ENCODE measurements at regions not wholly inside any gene's neighbourhood (a gene's known extent, or its start where the extent isn't known, plus 50 kb on each side); places are given as distances from the start of the nearest gene placed in this dataset.

GRCh38 chr15:89389841-89390603, 55.4 kb upstream of the POLG start:
- TF ChIP-seq, protein P1, sequence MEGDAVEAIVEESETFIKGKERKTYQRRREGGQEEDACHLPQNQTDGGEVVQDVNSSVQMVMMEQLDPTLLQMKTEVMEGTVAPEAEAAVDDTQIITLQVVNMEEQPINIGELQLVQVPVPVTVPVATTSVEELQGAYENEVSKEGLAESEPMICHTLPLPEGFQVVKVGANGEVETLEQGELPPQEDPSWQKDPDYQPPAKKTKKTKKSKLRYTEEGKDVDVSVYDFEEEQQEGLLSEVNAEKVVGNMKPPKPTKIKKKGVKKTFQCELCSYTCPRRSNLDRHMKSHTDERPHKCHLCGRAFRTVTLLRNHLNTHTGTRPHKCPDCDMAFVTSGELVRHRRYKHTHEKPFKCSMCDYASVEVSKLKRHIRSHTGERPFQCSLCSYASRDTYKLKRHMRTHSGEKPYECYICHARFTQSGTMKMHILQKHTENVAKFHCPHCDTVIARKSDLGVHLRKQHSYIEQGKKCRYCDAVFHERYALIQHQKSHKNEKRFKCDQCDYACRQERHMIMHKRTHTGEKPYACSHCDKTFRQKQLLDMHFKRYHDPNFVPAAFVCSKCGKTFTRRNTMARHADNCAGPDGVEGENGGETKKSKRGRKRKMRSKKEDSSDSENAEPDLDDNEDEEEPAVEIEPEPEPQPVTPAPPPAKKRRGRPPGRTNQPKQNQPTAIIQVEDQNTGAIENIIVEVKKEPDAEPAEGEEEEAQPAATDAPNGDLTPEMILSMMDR (conservative IDR thresholded peaks at IDR 0.05): peak; percentile 21
- WGBS, 2 experiments (ENCODE audit: insufficient coverage in 1 of 2, insufficient read length in 1 of 2): 20 to 67% methylated on average over 10 to 19 of the region's 19 CpGs
- Mint-ChIP-seq H3K4me1 (peaks cover 43% of the 10 kb centered on the region), H3K27ac (no peak overlapping the region), H3K4me3 (no peak overlapping the region), H3K9me3 (no peaks in the 10 kb centered on the region), H3K36me3 (ENCODE audit: low read depth) (no peaks in the 10 kb centered on the region), H3K27me3 (ENCODE audit: insufficient read depth) (peaks cover 94% of the 10 kb centered on the region)
- Histone ChIP-seq H3K27ac (ENCODE audit: low read depth, low read length) (peak overlapping the region; percentile 100), H3K36me3 (ENCODE audit: control insufficient read depth, insufficient read depth, low read length) (no peaks in the 10 kb centered on the region), H3K9ac (ENCODE audit: extremely low read depth, low read length, poor library complexity, severe bottlenecking) (no peak overlapping the region), H3K4me1 (ENCODE audit: control insufficient read depth, insufficient read depth, low read length) (peaks cover 13% of the 10 kb centered on the region), H3K27me3 (ENCODE audit: control insufficient read depth, insufficient read depth, low read length, poor library complexity, severe bottlenecking) (peaks cover 97% of the 10 kb centered on the region), H3K9me3 (ENCODE audit: control insufficient read depth, low read length) (no peaks in the 10 kb centered on the region), H3K4me3 (ENCODE audit: low read length) (no peak overlapping the region)
- peak; percentile 67 for DNase-seq

GRCh38 chr15:89387140-89387903, 52.7 kb upstream of the POLG start:
- H3K36me3 ChIP-seq (ENCODE audit: control insufficient read depth, insufficient read depth, low read length): no peaks in the 10 kb centered on the region
- 91 to 93% methylated on average over 10 to 12 of the region's 12 CpGs for WGBS, 2 experiments (ENCODE audit: insufficient coverage in 1 of 2, insufficient read length in 1 of 2)

DNA sequence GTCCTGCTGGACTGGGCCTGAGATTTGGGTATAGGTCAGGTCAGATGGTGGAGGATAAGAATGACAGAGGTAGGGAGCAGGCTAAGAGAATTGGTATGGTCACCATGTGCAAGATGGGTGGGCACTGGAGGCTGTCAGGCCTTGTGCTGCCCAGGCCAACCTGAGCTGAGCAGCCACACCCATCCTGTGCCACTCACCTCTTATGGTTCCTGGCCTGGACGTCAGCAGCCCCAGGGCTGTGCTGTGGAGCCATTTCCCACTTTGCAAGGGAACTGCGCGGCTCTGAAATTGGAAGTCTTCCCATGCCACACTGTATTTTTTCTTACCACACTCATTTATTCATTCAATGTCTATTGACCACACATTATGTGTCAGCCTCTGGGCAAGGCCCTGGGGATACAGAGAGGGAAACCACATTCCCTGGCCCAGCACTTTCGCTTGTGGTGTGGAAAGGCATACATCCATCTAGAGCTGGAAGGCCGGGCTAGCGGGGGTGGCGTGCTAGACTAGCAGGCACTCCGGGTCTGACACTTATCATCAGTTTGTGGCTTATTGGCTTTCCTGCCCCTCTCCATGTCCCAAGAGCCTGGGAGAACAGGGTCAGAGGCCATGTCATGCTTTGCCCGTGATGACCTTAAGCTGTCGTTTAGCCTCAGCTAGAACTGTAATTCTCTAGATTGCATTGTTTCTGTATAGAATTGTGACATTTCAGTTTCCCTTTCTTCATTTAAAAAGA, 51.1 kb upstream of the POLG start:
- no peak overlapping the region for H3K4me3 ChIP-seq (ENCODE audit: low read length)
- no peak overlapping the region for H3K9ac ChIP-seq (ENCODE audit: extremely low read depth, low read length, poor library complexity, severe bottlenecking)
- H3K4me1 ChIP-seq (ENCODE audit: control insufficient read depth, insufficient read depth, low read length): peaks cover 5% of the 10 kb centered on the region
- Mint-ChIP-seq H3K27ac (no peak overlapping the region), H3K36me3 (ENCODE audit: low read depth) (no peaks in the 10 kb centered on the region), H3K4me1 (peaks cover 18% of the 10 kb centered on the region), H3K9me3 (no peaks in the 10 kb centered on the region), H3K4me3 (no peak overlapping the region), H3K27me3 (ENCODE audit: insufficient read depth) (peaks cover 95% of the 10 kb centered on the region)
- H3K27ac ChIP-seq (ENCODE audit: low read depth, low read length): peak overlapping the region; percentile 24
- DNase-seq: no peak
- peaks cover 97% of the 10 kb centered on the region for H3K27me3 ChIP-seq (ENCODE audit: control insufficient read depth, insufficient read depth, low read length, poor library complexity, severe bottlenecking)
- H3K9me3 ChIP-seq (ENCODE audit: control insufficient read depth, low read length): no peaks in the 10 kb centered on the region
- 88 to 96% methylated on average over 4 to 10 of the region's 10 CpGs for WGBS, 2 experiments (ENCODE audit: insufficient coverage in 1 of 2, insufficient read length in 1 of 2)
- TF ChIP-seq, protein P1 (conservative IDR thresholded peaks at IDR 0.05): no peak
- H3K36me3 ChIP-seq (ENCODE audit: control insufficient read depth, insufficient read depth, low read length): no peaks in the 10 kb centered on the region

More at GRCh38 chr15:89387140-89387903, 52.7 kb upstream of the POLG start:
- DNase-seq: no peak
- no peak overlapping the region for H3K4me3 Mint-ChIP-seq
- no peaks in the 10 kb centered on the region for H3K36me3 Mint-ChIP-seq (ENCODE audit: low read depth)
- Histone ChIP-seq H3K4me1 (ENCODE audit: control insufficient read depth, insufficient read depth, low read length) (peaks cover 5% of the 10 kb centered on the region), H3K27me3 (ENCODE audit: control insufficient read depth, insufficient read depth, low read length, poor library complexity, severe bottlenecking) (peaks cover 97% of the 10 kb centered on the region), H3K9ac (ENCODE audit: extremely low read depth, low read length, poor library complexity, severe bottlenecking) (no peak overlapping the region), H3K27ac (ENCODE audit: low read depth, low read length) (peak overlapping the region; percentile 100), H3K4me3 (ENCODE audit: low read length) (no peak overlapping the region), H3K9me3 (ENCODE audit: control insufficient read depth, low read length) (no peaks in the 10 kb centered on the region)
- H3K27me3 Mint-ChIP-seq (ENCODE audit: insufficient read depth): peaks cover 94% of the 10 kb centered on the region
- no peaks in the 10 kb centered on the region for H3K9me3 Mint-ChIP-seq
- peaks cover 29% of the 10 kb centered on the region for H3K4me1 Mint-ChIP-seq
- TF ChIP-seq, protein P1 (conservative IDR thresholded peaks at IDR 0.05): no peak
- no peak overlapping the region for H3K27ac Mint-ChIP-seq
